ENCODE measurements at regions not wholly inside any gene's neighbourhood (a gene's known extent, or its start where the extent isn't known, plus 50 kb on each side); places are given as distances from the start of the nearest gene placed in this dataset.
"Not testable (repeated sequence)": the region's sequence is repeated elsewhere in the genome, so short reads cannot be mapped to it uniquely, and the experiment has no call there.

DNA sequence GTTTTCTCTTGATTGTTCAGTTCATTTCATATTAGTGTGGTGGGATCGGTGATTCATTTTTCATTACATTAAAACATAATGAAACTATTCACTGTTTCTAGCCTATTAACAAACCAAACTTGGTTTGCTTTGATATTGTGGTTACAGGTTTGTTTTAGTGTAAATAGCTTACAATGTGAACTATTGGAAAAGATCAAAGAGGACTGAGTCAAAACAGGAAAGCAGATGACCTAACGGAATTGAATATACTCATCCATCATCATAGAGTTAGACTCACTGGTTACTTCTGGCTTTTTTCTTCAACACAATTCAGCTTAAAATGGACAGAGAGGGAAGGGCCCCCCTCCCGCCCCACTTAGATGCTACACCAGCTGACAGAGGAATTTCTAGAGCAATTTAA lies 616.2 kb upstream of the AADAT start:
- no peak for DNase-seq

GRCh38 chr4:170700064-170700463 lies 610.3 kb upstream of the AADAT start:
- no peak for DNase-seq

DNA sequence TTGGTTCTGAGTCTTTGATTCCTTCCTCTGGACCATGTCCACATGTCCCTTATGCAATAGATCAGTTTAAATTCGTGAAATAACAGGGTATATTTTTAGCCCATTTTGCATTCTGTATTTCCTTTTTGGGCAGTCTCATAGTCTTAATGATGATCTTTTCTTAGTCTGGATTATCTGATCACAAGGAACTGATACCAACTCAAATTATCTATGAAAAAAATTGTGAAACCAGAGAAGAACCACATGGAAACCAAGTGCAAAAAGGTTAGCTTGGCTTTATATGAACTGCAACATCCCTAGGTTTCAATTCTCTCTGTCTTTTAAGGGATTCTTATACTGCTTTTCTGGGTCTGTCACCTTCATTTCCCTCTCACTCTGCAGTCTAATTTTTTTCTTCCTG lies 608.6 kb upstream of the AADAT start:
- no peak for DNase-seq

- DNase-seq: no peak
Observed at GRCh38 chr4:170697845-170698244, 608.1 kb upstream of the AADAT start.

GRCh38 chr4:170697045-170697444 lies 607.3 kb upstream of the AADAT start:
- DNase-seq: no peak

DNA sequence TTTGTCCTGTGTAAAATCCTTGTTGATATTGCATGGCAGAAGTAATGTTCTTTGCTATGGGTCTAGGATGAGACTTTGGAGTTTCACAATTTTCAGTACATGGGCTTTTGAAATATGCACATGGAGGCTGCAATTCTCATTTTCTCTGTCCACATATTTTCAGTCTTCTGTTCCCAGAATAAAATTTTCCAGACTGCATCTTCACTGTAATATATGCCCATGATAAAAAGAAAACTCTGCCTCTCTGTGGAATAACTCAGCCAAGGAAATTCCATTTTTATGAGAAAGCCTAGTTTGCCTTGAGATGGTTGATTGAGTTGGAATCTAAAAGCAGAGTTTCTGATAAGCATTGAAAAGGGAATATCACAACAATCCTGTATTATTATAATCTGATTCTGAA lies 601.4 kb upstream of the AADAT start:
- no peak for DNase-seq

- no peak for DNase-seq
Observed at GRCh38 chr4:170687751-170688150, 598.0 kb upstream of the AADAT start.

DNA sequence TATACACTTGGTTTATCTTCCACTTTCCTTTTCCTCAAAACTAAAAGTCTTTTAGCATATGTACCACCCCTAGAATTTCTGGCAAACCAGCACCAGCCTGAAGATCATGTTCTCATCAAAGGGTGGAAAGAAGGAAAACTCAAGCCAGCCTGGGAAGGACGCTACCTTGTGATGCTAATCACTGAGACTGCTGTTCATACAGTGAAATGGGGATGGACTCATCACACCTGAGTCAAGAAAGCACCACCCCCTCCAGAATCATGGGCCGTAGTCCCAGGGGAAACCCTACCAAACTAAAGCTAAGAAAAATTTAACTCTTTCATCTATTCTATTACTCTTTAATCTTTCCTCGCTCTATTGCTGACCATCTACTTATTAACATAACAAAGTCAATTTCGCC lies 595.9 kb upstream of the AADAT start:
- not testable (repeated sequence) for DNase-seq

DNA sequence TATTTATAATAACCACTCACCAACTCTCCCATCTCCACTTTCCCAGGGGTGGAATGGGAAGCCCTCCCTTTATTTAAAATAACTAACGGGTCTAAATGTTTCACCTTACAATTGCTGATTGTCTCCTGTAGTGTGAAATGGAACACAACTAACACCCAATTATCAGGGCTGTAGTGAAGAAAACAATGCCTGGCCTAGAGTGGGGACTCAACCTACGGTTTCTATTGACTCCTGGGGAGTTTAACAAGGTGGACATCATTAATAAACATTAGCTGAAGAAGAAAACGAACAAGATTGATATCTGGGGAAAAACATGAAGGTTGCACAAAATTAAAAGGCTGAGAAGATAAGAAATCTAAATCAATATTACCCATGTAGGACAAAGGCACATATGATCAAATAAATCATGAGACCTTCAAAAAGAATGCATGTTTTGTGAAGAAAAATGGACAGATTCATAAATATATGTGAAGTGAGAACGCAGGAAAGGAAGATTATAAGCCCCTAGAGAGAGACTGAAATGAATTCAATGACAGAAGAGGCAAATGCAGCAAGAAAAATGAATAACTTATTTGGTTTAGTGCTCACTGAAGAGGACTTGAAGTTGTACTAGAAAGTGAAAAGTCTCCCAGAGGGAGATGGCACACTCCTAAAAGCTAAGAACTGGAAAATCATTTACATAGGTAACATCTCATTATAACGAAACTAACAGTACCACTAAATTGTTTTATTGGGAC lies 593.0 kb upstream of the AADAT start:
- no peak for DNase-seq

GRCh38 chr4:170682087-170682486 lies 592.3 kb upstream of the AADAT start:
- DNase-seq: not testable (repeated sequence)

DNA sequence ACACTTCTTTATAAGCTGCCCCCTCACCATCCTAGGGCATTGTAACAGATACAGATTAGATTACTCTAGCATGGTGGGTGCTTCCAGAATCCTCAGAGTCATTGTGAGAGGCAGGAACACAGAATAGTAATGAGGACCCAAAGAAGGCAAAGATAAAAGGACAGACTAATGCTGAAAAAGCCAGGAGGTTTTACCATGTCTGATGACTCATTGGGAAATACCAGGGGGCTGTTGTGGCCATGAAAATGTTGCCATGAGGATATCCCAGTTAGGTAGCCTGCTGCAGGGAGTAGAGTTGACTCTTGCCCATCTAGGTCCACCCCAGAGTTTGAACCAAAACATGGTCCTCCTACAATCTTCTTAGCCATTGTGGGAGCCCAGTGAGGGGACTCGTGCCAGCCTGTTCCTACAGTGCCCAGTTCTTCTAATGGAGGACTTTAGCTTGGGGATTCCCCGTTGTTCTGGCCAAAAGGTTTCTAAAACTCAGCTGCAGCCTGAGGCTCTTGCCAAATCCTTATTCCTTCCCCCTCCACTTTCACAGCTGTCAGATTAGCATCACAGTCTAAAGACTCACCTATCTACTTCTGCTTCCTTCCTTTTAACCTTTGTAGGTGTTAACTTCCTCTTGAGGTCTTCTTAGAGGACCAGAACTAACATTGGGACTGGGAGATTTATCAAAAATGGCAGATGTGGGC lies 586.0 kb upstream of the AADAT start:
- DNase-seq: no peak

DNA sequence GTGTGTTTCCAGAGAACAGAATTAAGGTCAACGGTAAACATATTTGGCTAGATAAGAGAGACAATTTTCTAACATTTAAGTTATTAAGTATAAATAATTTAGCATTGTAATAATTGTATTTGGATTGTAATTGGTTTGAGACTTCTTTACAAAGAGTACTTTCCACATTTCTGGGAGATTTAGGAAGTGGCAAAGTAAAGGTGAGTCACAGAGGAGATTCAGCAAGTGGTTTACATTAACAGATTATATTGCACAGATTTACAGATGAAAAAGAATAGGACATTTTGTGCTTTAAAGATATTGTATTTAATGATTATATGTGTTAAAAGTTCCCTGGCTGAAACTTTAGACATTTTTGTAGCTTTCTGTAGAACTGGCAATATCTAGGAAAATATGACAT lies 584.4 kb upstream of the AADAT start:
- no peak for DNase-seq

GRCh38 chr4:170672381-170672965 lies 582.7 kb upstream of the AADAT start:
- no peak for DNase-seq

DNA sequence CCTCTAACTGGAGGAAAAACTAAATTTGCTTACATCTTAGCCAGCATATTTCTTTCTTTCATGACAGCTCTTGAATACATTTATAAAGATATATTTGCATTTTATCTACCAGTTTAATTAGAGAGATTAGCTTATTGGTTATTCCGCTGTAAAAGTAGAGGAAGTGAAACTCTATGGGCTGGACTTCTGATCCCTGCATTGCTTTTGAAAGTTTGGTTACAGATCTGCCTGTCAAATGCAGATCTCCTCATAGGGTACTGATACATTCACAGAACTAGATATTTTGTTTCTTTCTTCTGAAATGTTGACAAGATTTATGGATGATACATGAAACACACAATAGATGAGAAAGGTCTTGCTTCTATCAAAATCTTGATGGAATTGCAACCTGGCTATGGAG lies 581.4 kb upstream of the AADAT start:
- DNase-seq: no peak

- DNase-seq: no peak
Observed at GRCh38 chr4:170667814-170668213, 578.1 kb upstream of the AADAT start.

DNA sequence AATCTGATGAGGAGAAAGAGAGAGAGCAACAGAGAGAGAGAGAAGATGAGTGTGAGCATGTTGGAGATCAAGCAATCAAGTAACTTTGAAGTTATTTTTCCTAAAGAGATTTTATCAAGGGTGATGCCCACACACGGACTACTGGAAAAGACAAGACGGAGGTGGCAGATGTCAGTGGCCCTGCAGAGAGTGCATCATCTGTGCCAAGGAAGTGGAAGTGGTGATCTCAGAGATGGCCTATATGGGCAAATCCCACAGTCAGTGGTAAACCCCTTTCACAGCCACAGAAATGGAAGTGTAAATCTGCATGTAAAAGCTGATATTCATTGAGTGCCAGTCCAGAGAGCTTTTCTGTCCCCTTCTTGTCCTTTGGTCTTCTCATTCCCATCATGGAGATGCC lies 577.2 kb upstream of the AADAT start:
- DNase-seq: no peak

- no peak for DNase-seq
Observed at GRCh38 chr4:170662250-170662649, 572.5 kb upstream of the AADAT start.

- no peak for DNase-seq
Observed at GRCh38 chr4:170657761-170658160, 568.0 kb upstream of the AADAT start.

GRCh38 chr4:170656506-170656905 lies 566.8 kb upstream of the AADAT start:
- no peak for DNase-seq

- DNase-seq: no peak
Observed at GRCh38 chr4:170652571-170652970, 562.8 kb upstream of the AADAT start.

GRCh38 chr4:170651786-170652185 lies 562.0 kb upstream of the AADAT start:
- DNase-seq: no peak

GRCh38 chr4:170627418-170627817 lies 537.7 kb upstream of the AADAT start:
- no peak for DNase-seq

DNA sequence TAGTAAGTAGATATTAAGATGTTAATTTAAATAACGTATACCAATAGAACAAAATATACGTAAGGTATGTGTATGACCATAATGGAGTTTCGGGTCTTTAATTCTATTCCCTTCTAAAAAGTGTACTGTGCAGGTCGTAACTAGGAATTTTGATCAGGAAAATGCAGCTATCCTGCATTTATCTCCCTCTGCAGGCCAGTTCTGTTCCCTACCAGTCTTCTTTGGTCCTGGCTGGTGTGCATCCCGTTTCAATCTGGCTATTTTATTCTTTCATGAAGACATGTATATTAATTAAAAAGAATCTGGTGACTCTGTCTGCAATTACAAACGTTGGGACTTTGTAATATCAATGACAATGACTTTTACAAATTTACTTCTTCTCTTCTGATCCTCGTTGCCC lies 534.1 kb upstream of the AADAT start:
- no peak for DNase-seq
